Head of caudate nucleus (tissue), 42 donors: ENCODE measurements at regions not wholly inside any gene's neighbourhood (a gene's known extent, or its start where the extent isn't known, plus 50 kb on each side); places are given as distances from the start of the nearest gene placed in this dataset.
A peak's percentile ranks its signal among the peaks of the same experiment; 100 is the strongest.
"Not testable (repeated sequence)": the region's sequence is repeated elsewhere in the genome, so short reads cannot be mapped to it uniquely, and the experiment has no call there.

Experiments used
- DNase-seq, 42 donors: peaks; one replicate each; pipeline versions ENCODE4 v3.0.0 to v3.0.0-alpha.2; 2020 to 2021; ENCODE audit warnings: mixed read lengths in 7 of 42
- intact Hi-C: fragments of 100-400 bp; cut with DNase I; formaldehyde crosslinking; loops from one replicate; pipeline ENCODE4 v1.15.0; 2022

GRCh38 chr10:118805146-118805545 lies 50.4 kb upstream of the CACUL1 start:
- DNase-seq = no peak
- intact Hi-C loops = no loop called here

- peak in 4 of 42 donors; percentile 25 to 54 (median 34) for DNase-seq
- intact Hi-C loops = no loop called here
Observed at GRCh38 chr10:118807512-118808305, 52.9 kb upstream of the CACUL1 start.

- no peak for DNase-seq
- intact Hi-C loops = no loop called here
Observed at GRCh38 chr10:118808601-118809356, 54.0 kb upstream of the CACUL1 start.

- intact Hi-C loops = no loop called here
- DNase-seq = peak in 1 of 42 donors; percentile 16
Observed at GRCh38 chr10:118809357-118810220, 54.8 kb upstream of the CACUL1 start.

GRCh38 chr10:118810796-118811505 lies 56.2 kb upstream of the CACUL1 start:
- DNase-seq = no peak
- intact Hi-C loops = no loop called here

- intact Hi-C loops = no loop called here
- no peak for DNase-seq
Observed at GRCh38 chr10:118811675-118812392, 57.1 kb upstream of the CACUL1 start.

GRCh38 chr10:118812393-118812740 lies 57.6 kb upstream of the CACUL1 start:
- peak; percentile 37 to 91 (median 73) for DNase-seq
- intact Hi-C loops = no loop called here

GRCh38 chr10:118813001-118813400 lies 58.2 kb upstream of the CACUL1 start:
- intact Hi-C loops, DNase-seq: not testable (repeated sequence)

GRCh38 chr10:118816471-118817168 lies 61.9 kb upstream of the CACUL1 start:
- intact Hi-C loops = no loop called here
- no peak for DNase-seq

- intact Hi-C loops = no loop called here
- no peak for DNase-seq
Observed at GRCh38 chr10:118817328-118818068, 62.7 kb upstream of the CACUL1 start.

- intact Hi-C loops = no loop called here
- DNase-seq = peak in 28 of 42 donors; percentile 4 to 66 (median 32)
Observed at GRCh38 chr10:118818621-118819221, 64.0 kb upstream of the CACUL1 start.

GRCh38 chr10:118820326-118821116 lies 65.8 kb upstream of the CACUL1 start:
- DNase-seq = peak in 1 of 42 donors; percentile 9
- intact Hi-C loops = no loop called here

GRCh38 chr10:118823256-118823907 lies 68.6 kb upstream of the CACUL1 start:
- intact Hi-C loops = no loop called here

GRCh38 chr10:118827053-118827452 lies 72.3 kb upstream of the CACUL1 start:
- intact Hi-C loops = no loop called here
- no peak for DNase-seq

More at GRCh38 chr10:118823256-118823907, 68.6 kb upstream of the CACUL1 start:
- DNase-seq = no peak

GRCh38 chr10:118827466-118828155 lies 72.8 kb upstream of the CACUL1 start:
- no peak for DNase-seq
- intact Hi-C loops = no loop called here
